HG03103 (cell line): ENCODE measurements at regions not wholly inside any gene's neighbourhood (a gene's known extent, or its start where the extent isn't known, plus 50 kb on each side); places are given as distances from the start of the nearest gene placed in this dataset.

ENCODE experiments used
- ATAC-seq: cut with Tn5 transposase; IDR thresholded peaks from one replicate; pipeline ENCODE4 v1.9.1; 2021; ENCODE audit warnings: low read depth; ENCODE audit not compliant: unreplicated experiment

DNA sequence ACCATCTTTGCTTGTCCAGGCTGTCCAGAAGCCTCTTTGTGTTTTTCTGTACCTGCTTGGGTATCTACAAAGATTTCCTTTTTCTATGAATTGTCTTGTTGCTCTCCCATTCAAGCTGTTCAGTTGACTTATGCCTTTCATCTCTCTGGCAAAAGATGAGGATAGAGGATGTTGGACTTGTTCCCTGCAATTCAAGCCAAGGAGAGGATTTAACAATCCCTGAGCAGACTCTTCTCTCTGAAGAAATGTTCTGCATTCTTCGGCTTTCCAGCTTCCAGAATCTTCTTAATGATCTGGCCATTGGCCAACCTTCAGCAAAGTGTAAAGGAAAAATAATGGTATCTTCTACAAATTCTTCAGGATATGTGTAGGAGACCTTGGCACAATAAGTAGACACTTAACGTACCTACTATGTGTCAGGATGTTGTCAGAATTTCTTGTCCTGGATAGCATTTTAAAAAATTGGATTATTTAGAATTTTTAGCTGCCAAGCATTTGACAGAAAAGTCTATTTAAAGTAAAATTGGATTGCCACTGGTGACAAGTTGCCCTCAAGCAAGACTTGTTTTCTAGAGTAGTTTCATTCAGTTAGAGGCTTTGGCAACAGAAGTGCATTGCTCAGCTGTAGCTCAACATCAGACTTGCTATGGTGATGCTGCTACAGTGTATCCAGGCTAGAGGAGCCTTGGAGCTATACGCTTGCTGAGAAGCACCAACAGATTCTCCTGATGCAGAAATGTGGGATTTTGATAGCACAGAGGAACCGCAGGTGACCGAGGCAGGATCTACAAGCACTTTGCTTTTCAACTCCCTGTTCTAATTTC lies 455.7 kb downstream of the SUCLA2 start:
- ATAC-seq = no peak

DNA sequence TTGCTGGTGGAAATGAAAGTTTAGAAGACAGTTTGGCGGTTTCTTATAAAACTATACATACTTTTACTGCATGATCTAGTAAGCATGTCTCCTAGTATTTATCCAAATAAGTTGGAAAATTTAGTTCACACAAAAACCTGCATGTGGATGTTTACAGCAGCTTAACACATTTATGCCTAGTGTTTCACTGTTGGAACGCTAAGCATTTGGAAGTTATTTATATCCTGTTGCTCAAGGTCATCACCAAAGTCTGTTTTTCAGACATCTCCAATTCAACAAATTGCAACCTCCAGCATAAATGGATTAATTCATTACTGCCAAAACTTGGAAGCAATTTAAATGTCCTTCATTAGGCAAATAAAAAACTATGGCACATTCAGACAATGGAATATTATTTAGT lies 461.8 kb downstream of the SUCLA2 start:
- ATAC-seq = no peak

DNA sequence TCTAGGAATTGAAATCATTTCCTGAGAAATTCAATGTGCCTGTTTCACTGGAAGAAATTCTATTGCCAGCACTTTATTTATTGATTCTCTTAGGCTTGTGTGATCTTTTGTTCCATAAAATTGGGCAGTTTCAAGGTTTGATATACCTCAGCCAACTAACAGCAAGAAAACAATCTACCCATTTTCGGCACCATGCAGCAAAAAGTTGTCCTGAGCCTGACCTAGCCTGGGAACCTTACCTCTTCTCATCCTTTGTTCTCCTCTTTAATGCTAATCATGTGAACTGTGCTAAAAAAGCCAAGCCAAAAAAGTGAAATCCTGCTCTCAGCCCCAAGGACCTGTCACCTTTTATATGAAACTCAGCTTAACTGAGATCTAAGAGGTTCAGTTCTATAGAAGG lies 477.3 kb downstream of the SUCLA2 start:
- no peak for ATAC-seq

DNA sequence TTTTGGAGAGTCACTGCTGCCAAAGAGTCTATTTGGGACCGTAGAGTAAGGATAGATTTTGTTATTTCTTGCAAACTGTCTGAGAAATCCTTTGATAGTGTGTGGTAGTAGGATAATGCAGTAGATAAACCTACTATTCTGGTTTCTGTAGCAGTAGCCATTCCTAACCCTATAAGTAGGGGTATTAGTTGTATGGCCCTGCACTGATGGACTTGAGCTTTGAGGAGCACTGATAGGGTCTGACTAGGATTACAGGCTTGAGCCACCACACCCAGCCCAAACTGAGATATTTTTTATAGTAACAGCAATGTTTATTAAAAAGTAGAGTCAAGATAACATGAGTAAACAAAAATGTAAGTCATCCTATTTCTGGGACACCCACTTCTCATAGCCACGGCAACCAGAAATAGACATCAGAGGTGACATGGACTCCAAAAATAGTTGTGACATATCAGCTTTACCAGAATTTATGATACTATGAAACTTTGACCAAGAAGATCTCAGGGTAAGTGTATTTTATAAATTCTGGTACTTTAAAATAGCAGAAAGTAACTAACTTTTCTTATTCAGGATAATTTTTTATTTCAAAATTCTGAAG lies 479.1 kb downstream of the SUCLA2 start:
- no peak for ATAC-seq

DNA sequence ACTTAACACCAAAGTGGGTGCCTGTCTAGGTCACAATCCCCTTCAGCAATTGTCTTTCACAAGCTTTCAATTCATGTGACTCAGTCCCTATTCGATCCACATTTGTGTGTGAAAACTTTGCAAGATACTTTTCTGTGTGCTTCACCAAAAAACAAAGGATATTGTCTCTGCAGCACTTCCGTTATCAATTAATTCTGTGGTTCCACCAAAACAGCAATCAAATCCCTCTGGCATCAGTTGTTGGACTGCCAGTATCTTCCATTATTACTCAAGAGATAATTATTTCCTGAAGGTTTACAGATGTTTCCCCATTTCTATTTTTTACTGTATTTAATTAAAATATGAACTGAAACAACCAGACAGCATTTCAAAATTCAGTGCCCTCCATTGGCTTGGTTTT lies 481.4 kb downstream of the SUCLA2 start:
- ATAC-seq = no peak

DNA sequence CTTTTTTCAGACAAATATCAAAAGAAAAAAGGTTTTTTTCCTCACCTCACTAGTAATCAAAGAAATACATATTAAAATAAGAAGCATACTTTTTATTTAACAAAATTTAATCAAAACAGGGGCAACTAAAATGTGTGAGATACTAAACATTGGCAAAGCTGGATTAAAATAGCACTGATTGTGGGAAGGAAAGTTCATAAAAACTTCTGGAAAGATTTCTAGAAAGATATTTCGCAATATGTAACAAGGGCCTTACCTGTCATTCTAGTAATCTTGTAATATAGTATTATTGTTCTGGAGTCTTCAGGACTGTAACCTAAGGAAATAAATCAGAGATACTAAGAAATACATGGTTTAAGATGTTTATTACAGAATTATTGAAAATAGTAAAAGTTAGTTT lies 482.5 kb downstream of the SUCLA2 start:
- ATAC-seq = no peak

DNA sequence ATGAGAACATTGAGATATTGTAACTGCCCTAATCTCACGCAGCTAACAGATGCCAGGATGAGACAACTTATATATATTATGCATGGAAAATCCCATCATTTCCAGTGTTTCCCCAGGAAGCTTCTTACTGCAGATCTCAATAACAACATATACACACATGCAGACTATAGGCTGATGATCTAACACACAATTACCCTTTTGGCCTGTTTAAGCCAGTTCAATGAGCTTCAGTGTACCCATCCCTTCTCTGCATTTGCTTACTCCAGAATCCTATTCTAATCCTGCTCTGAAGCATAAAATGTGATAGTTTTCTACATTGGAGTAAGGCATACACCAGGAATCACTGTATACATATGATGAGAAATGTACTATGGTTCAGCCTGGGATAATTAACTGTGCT lies 489.4 kb downstream of the SUCLA2 start:
- ATAC-seq = no peak

DNA sequence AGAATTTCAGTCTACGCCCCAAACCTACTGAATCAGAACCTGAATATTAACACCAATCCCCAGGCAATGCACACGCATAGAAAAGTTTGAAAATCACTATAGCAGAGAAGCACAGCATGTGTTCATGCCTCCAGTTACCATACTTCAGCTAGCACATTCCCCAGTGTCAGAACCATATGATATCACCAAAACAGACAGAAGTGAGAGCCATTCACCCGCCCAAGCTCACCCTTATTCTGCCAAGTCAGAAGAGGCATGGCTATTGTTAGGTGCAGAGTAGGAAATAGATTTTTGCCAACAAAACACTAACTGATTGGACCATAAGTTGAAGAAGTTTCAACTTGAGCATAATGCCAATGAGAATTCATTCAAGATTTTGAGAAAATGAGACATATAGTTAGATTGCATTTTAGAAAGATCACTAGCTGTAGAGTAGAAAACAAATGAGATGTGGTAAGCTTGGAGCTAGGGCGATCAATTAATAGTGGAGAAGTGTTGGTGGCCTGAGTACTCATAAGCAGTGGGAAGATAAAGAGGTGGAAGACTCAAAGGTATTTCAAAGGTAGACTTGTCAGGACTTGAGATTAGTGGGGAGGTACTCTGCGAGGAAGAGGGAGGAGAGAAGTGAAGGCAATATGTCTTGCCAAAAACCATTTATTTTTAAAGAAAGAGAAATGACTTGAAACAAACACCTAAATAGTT lies 492.4 kb downstream of the SUCLA2 start:
- ATAC-seq = no peak

DNA sequence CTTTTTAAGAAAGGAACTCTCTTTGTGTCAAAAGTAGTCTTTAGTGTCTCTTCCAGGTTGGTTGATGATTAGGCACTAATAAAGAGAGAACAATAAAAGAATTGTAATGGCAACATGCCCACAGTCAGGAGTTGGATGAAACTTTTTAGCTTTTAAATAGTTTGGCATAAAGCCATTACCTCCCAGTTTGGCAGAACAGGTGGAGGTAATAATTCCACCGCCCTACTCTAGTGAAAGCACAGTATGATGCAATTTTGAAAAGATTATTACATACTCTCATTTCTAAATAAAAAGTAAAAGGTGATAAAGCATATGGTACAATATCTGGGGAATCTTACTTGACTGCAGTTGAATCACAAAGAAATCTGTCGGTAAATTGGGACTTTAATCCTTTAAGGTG lies 497.6 kb downstream of the SUCLA2 start:
- ATAC-seq = no peak

DNA sequence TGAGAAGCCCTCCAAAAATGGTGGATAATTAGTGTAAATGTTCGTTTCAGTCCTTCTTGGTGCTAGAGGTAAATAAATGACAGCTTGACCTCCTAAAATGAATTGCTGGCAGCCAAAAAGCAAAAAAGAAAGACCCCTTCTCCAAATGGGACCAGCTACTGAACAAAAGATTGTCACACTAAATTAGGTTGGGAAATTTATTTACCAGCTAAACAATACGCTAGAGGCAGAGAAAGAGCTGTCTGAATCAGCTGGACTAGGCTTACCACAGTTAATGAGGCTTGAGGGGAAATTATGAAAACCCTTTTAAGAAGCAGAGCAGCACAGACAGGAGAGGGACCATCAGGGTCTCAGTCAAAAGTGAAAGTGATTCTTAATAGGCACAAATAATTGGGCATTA lies 498.9 kb downstream of the SUCLA2 start:
- no peak for ATAC-seq

DNA sequence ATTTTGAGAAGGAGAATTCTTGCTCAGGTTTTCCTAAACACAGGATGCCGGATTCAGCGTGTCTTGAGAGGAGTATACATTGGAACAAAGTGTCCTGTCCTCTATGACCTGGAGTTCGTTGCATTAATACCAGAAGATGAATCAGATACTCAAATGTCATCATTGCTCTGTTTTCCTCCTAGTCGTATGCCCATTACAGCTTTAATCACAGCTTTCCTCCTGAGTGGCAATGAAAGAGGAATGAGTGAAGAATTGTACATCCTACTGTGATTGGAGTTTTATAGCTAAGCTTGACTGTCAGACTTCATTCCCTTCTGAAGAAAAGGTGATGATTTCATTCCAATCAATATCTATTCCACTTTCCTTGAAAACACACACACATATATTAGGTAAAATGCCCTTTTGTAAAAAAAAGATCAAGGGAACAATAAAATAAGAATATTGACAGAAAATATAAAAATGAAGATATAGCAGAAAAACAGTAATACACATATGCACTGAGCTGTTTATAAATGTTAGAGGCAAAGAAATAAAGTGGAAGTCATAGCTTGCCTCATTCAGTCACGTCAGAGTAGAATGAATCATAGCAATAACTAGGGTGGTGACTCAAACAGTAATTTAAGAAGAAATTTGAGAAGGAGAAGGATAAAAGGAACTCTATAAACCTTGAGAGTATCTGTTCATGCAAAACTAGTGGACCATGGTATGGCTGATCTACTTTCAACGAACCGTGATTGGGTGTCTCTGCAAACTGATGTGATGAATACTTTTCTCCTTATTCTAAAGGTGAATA lies 501.5 kb downstream of the SUCLA2 start:
- no peak for ATAC-seq

DNA sequence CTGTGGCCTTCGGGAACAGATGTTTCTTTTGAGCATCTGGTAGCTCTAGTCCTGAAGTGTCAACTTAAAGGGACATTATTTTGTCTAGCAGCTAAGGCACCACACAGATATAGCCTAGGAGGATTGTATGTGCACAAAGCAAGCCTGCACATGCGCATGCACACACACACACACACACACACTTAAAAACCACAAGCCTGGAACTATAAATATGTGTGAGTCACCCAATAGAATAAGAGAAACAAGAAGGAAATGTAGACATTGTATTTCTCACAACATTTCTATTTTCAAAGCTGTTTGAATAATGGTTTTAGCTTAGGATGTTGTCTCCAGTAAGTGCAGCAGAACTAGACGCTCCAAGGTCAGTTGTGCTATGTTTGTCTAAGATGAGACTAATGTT lies 516.5 kb downstream of the SUCLA2 start:
- ATAC-seq = no peak

DNA sequence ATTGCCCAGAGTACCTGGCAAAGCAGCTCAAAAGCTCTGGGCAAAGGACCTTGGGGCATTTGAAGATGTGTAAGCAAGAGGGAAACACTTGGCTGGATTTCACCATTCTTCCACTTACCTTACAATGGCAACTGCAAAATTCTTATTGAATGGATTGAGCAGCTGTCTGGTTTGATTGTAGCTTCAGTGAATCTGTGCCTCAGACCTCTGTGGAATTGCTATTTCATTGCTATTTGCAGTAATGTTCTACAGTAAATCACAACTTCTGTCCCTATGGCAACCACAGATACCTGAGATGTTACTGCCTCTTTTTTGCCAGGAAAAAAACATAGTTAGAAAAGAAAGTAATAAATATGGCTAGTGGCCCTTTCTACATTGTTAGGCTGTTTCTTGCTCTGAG lies 519.5 kb downstream of the SUCLA2 start:
- ATAC-seq = no peak

DNA sequence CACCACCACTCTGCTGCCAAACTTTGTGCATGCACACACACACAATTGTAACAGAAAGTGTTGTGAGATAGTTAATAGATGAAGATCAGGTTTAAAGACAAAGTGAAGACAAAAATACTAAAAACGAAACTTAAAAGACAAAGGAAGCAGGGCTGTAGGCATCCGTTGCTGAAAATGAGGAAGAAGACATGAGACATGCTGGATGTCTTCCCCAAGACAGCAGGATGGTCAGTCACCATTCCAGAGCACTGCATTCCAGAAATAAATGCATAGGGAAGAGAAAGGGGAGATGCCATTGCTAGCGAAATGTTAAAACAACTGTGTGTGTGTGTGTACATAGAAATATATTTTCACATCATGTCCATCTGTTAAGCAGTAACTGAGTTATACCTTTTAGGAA lies 520.1 kb downstream of the SUCLA2 start:
- ATAC-seq = no peak

DNA sequence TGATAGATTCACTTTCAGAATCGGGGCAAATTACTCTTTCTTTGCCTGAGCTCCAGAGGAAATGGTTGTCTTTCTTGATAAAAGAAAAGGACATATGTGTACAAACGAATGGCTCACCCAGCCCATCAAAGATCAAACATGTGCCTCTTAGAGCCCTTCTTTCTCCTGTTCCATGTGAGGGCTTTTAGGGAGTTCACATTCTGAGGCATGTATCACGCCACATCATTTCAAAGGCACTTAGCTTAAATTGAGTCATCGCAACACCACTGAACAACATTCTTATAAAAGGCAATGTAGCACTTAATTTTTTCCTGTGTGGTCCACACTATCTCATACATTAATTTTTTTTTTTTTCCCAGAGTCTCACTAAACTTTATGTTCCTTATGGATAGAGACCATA lies 521.0 kb downstream of the SUCLA2 start:
- no peak for ATAC-seq

DNA sequence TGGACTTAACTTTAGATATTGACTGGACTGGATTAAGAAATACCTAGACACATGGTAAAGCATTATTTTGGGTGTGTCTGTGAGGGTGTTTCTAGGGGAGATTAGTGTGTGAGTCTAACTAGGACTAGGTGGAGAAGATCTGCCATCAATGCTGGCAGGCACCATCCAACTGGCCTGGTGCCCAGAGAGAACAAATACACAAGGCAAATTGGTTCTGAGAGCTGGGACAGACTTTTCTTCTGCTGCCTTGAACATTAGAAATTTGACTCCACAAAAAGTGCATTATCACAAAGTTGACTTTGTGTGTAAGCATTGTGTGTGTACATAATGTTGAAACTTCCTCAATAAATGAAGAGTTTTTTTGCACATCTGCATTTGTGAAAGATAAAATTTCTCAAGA lies 522.1 kb downstream of the SUCLA2 start:
- ATAC-seq = no peak

DNA sequence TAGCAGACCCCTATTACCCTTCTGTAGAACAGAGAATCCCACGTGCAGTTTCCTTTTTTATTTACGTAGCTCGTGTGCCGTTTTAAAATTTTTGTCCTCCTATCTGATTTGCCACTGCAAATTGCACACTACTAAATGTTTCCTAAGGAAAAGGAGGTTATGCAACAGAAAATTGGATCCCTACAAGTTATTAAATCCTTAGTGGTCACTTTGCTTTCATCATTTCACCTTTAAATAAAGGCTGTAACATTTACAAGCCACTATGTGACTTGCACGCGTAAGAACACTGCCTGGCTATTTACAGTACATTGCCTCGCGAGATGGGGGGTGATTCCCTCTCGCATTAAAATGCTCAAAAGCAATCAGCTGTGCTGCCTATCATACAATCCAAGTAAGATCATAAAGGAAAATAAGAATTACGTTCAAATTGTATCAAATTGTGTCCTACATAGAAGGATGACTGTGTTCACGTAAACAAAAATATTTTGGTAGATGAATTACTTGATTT lies 525.6 kb downstream of the SUCLA2 start:
- ATAC-seq = no peak

DNA sequence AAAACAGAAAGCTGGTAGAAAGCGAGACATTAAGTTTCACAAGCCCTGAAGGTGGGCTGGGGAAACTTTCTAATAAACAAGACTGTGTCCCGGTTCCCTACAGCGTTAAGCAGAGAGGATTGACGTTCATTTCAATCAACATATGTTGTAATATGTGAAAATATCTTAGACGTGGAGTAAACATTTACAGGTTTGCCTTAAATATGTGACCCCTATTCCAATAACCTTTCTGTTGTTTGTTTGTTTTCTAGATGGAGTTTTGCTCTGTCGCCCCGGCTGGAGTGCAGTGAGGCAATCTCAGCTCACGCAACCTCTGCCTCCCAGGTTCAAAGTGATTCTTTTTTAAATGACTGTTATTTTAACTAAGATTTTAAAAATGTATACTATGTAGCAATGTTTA lies 526.2 kb downstream of the SUCLA2 start:
- no peak for ATAC-seq

DNA sequence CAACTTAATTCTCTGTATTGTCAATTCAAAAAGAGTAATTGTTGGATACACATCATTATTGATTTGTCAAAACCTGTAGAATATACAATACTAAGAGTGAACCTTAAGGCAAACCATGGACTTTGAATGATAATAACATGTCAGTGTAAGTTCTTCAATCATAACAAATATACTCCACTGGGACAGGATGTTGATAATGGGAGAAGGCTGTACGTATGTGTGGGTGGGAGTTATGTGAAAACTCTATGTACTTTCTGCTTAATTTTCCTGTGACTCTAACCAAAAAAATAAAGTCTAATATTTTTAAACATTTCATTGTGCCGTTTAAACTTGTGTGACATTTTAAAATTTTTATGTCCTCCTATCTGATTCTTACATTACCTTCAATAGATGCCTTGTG lies 526.7 kb downstream of the SUCLA2 start:
- ATAC-seq = no peak

DNA sequence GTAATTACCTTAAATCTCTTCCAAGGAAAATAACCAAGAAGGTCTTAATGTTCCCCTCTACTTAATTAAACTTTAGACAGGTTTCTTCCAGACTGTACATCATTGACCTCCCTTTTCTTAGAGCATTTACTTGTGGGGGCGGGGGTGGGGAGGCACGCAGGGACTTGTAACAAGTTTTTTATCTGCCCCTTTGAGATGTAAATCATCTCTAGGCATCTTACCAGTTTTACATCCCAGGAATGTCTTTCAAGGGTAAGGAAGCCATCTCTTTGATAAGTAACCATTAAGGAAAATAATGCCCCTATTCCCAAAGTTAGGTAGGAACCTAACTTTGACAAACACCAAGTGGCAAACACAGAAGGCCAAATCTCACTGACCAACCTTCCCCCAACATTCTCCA lies 528.6 kb downstream of the SUCLA2 start:
- ATAC-seq = no peak

DNA sequence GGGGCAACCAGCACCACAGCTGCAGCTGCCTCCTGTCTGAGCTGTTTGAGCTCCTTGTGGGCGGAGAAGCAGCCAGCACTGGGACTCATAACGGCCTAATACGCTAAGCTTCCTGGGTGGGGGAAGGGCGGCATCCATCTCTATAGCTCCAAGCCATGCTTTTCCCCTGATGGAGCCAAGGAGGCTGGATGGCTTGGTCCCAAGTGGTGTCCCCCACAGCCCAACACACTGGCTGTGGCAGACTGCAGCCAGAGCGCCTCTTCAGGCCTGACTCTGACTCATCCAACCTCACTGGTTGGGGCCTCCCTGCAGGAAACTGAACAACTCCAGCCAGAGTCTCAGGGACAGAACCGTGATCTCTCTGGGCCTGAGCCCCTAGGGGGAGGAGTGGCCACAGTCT lies 537.3 kb downstream of the SUCLA2 start:
- ATAC-seq = no peak
